GM18861 (cell line): ENCODE measurements at regions not wholly inside any gene's neighbourhood (a gene's known extent, or its start where the extent isn't known, plus 50 kb on each side); places are given as distances from the start of the nearest gene placed in this dataset.
A peak's percentile ranks its signal among the peaks of the same experiment; 100 is the strongest.

Experiments
- ATAC-seq: cut with Tn5 transposase; IDR thresholded peaks from one replicate; pipeline ENCODE4 v1.9.1; 2021; ENCODE audit not compliant: unreplicated experiment

- ATAC-seq = no peak
Measured at GRCh38 chr4:114173968-114174367, 194.5 kb upstream of the ARSJ start.

GRCh38 chr4:114177628-114178027 lies 198.2 kb upstream of the ARSJ start:
- no peak for ATAC-seq

GRCh38 chr4:114178392-114178791 lies 198.9 kb upstream of the ARSJ start:
- ATAC-seq = no peak

DNA sequence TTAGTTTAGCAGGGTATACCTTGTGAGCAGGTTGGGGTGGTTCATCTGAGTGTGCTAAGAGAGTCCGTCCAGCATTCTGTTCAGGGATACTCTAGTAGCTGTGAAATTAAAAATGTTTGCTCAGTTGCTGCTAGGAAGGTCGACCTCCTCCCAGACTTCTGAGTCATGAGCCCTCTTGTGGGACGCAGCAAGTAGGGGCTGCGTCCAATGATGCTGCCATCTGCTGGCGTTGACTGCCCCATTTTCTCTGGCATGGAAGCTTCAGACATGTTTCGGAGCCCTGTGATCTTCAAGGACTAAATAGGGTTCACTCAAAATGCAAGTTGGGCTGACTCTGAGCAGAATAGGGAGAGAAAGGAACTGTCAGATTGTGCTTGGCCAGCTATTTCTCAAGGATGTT lies 201.0 kb upstream of the ARSJ start:
- no peak for ATAC-seq

DNA sequence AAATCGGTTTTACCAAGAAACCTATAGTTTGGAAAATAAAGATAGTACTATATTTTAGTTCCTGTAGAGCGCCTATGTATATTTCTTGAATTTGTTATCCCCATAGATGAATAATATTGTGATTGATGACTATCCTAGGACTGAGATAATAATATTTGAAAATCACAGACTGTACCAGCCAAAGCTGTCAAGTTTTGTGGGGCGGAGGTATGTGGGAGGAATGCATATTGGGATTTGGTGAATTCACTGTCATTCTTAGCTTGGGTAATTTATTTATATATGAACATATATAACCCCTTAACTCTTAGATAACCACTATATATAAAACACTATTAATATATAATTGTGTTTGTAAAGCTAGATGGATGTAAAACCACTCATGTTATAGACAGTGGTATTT lies 205.5 kb upstream of the ARSJ start:
- ATAC-seq = no peak

- ATAC-seq = no peak
Measured at GRCh38 chr4:114187592-114187991, 208.1 kb upstream of the ARSJ start.

DNA sequence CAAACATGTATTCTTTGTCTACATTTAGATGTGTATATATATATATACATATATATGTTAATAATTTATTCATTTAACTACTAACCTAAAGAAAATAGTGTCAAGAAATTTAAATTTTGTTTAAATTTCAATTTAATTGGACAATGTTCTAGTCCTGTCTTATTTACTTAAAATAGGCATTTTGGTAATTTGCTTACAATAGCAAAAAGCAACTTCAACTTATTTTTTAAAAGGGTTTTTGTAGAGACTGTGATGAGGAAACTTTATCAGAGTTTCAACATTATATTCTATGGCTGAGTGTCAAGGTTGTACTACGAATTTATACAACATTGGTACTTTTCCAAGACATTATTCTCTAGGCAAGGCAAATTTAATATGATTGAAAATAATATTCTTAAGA lies 212.0 kb upstream of the ARSJ start:
- no peak for ATAC-seq

GRCh38 chr4:114192854-114193253 lies 213.4 kb upstream of the ARSJ start:
- no peak for ATAC-seq

DNA sequence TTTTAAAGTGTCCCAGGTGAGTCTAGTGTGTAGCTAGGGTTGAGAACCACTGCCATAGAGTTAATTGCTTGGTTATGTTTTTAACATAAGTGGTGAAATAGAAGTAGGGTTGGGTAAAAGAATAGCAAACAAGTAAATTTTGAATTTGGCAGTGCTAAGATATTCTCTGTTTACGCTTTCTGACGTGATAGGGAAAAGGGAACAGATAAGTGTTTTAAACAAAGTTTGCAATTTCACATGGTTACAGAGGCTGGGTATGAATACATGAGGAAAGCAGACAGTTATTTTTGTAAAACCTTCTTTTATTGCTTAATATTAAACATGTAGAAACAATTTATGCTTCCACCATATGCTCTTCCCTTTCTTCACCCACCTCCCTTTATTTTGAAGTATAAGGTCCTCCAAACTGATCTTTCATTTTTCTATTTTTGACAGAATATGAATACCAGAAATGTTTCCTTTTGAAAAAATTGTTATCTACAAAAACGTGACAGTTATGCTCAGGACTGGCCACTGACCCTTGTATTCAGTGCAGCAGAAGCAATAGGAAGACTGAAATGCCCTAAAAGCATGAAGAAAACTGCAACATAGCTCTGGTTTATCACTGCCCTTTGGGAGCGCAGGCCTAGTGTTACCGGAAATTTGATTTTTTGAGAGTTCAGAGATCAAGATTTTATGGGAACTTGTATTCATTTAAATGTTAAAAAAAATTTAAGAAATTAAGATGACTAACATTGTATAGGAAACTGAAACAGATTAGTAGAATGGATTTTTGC lies 214.4 kb upstream of the ARSJ start:
- no peak for ATAC-seq

- no peak for ATAC-seq
Measured at GRCh38 chr4:114196606-114197005, 217.2 kb upstream of the ARSJ start.

DNA sequence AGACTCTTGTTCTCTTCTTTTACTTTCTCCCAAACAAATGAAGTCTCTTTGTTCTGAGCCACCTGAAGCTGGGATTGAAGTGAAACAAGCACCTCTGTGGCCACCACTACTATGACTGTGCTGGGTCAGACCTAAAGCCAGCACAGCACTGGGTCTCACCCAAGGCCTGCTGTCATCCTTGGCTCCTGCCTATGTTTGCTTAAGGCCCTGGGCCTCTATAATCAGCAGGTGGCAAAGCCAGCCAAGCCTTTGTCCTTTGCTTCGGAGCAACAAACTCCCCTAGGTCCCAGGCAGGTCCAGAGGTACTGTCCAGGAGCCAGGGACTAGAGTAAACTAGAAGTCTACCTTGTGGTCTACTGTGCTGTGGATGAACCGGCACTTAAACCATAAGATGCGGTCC lies 220.6 kb upstream of the ARSJ start:
- ATAC-seq = no peak

GRCh38 chr4:114205261-114205660 lies 225.8 kb upstream of the ARSJ start:
- ATAC-seq = no peak

DNA sequence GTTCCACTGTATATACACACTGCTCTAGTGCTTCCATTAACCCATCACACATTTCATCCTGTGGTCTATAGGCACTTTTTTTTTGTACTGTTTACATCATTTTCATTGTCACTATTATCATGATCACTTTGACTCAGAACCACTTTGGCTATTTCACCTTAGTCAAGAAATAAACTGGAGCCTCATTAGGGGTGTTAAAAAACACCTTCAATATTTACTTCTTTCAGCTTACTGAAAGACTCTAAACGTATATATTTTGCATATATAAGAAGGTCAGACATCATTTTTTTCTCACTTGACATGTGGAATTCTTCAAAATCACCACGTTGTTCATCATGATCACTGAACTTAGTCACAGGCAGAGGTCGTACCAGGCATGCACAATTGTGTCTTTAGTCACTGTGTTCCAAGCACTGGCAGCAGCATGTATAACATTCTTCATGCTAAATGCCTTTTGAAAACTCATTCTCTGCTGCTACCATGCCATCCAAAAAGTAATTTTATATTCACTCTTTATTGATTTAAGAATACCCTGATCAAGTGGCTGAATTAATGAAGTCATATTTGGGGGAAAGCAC lies 229.2 kb upstream of the ARSJ start:
- ATAC-seq = no peak

GRCh38 chr4:114209584-114209983 lies 230.1 kb upstream of the ARSJ start:
- peak; percentile 88 for ATAC-seq

DNA sequence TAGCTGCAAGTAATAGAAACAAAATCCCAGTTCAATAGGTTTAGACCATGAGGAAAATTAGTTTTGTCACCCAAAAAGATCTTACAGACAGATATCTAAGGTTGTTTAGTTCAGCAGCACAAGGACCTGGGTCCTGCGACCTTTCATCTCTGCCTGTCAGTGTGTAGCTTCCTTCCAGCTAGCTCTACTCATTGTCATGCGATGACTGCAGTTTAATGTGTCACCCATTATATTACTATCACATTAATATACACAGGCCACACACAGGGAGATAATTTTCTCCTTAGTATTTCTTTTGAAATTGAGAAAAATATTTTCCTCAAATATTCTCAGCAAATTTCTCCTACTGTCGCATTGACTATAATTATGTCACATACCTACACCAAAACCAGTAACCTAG lies 232.1 kb upstream of the ARSJ start:
- ATAC-seq = no peak

GRCh38 chr4:114217150-114217817 lies 237.8 kb upstream of the ARSJ start:
- no peak for ATAC-seq

- no peak for ATAC-seq
Measured at GRCh38 chr4:114223580-114223979, 244.1 kb upstream of the ARSJ start.

GRCh38 chr4:114225436-114225835 lies 246.0 kb upstream of the ARSJ start:
- ATAC-seq = no peak

DNA sequence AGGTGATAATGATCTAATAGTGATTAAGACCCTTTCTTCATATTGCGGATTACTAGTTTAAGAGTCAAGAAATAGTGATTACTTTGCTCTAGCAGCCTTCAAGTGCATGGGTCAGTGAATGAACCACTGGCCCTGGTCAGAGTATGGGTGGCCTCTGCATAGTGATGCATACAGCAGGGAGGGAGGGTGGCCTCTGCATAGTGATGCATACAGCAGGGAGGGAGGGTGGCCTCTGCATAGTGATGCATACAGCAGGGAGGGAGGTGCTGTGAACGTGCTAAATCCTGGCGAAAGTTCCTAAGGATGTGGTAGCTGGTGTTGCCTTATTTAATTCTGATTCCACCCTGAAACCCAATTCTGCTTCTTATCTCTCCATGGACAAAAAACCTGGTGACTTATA lies 246.7 kb upstream of the ARSJ start:
- no peak for ATAC-seq

DNA sequence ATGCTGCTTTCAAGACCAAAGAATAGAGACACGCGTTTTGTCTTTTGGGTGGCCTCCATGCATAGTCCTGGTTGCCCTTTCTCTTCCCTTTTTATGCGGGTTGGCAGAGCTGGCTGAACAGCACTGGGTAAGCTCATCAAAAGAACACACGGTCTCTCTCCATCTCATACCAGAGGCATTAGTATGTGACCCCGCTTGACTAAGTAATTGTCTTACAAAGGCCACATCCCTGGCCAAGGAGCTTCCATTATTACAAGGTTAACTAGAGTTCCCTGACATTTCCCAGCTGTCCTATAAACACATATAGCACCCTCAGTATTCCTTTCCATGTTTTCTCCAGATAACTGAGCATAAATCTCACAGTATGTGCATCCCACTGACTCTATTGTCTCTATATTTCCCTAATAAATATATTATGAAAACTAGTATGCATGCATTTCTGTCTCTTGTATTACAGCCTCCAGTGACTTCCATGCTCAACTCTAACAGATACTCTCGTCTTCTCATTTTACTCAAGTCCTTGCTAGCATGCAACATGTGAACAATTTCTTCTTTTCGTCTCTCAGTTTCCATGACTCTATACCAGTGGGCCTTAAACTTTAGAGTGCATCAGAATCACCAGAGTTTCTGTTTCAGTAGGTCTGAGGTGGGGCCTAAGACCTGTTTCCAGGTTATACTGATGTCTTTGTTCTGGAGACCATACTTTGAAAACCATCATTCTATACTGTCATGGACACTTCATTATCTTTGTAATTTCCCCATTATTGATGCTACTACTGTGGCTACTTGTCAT lies 247.7 kb upstream of the ARSJ start:
- no peak for ATAC-seq

DNA sequence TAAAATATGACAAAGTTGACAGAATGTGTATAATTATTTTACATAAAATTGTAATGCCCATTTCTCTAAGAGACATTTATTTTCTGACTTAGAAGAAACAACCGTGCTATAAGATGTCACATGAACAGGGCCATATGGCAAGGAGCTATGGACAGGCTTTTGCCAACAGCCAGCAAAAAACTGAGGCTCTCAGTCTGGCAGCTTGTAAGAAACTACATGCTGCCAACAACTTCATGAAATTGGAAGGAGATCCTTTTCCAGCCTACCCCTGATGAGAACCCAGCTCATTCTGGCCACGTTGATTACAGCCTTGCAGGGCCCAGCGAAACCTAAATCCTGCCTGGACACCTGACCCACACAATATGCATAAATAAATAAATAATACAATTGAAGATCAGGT lies 250.3 kb upstream of the ARSJ start:
- no peak for ATAC-seq
